NCI-H748 (cell line): ENCODE measurements at regions not wholly inside any gene's neighbourhood (a gene's known extent, or its start where the extent isn't known, plus 50 kb on each side); places are given as distances from the start of the nearest gene placed in this dataset.
"Not testable (repeated sequence)": the region's sequence is repeated elsewhere in the genome, so short reads cannot be mapped to it uniquely, and the experiment has no call there.

Experiments used
- DNase-seq: peaks from one replicate; lab custom pipeline; 2025; ENCODE audit not compliant: unreplicated experiment; lab: John Stamatoyannopoulos, UW

GRCh38 chr5:71343994-71344393 is 111.5 kb upstream of the BDP1 start:
- not testable (repeated sequence) for DNase-seq

GRCh38 chr5:71372601-71373000 is 82.8 kb upstream of the BDP1 start:
- DNase-seq = peak; percentile 62

- DNase-seq = not testable (repeated sequence)
These were observed 82.3 kb upstream of the BDP1 start for GRCh38 chr5:71373054-71373734.

GRCh38 chr5:71384204-71384603 is 71.2 kb upstream of the BDP1 start:
- not testable (repeated sequence) for DNase-seq

GRCh38 chr5:71384706-71385105 is 70.7 kb upstream of the BDP1 start:
- DNase-seq = no peak

- not testable (repeated sequence) for DNase-seq
These were observed 70.2 kb upstream of the BDP1 start for GRCh38 chr5:71385208-71385607.

GRCh38 chr5:71388184-71388583 is 67.3 kb upstream of the BDP1 start:
- not testable (repeated sequence) for DNase-seq

GRCh38 chr5:71398400-71398799 is 57.1 kb upstream of the BDP1 start:
- DNase-seq = peak; percentile 14

GRCh38 chr5:71398859-71399258 is 56.6 kb upstream of the BDP1 start:
- DNase-seq = not testable (repeated sequence)

GRCh38 chr5:71399443-71399842 is 56.0 kb upstream of the BDP1 start:
- not testable (repeated sequence) for DNase-seq

- DNase-seq = not testable (repeated sequence)
These were observed 54.8 kb upstream of the BDP1 start for GRCh38 chr5:71400626-71401025.

- DNase-seq = not testable (repeated sequence)
These were observed 54.3 kb upstream of the BDP1 start for GRCh38 chr5:71401150-71401549.

- not testable (repeated sequence) for DNase-seq
These were observed 53.9 kb upstream of the BDP1 start for GRCh38 chr5:71401564-71401963.

- DNase-seq = not testable (repeated sequence)
These were observed 51.0 kb upstream of the BDP1 start for GRCh38 chr5:71404441-71404840.

GRCh38 chr5:71404936-71405335 is 50.5 kb upstream of the BDP1 start:
- peak; percentile 31 for DNase-seq
